Fibroblast of villous mesenchyme (primary cell): ENCODE measurements at regions not wholly inside any gene's neighbourhood (a gene's known extent, or its start where the extent isn't known, plus 50 kb on each side); places are given as distances from the start of the nearest gene placed in this dataset.

ENCODE experiments used
- DNase-seq: peaks from one replicate; pipeline ENCODE4 v3.0.0-alpha.2; 2010; ENCODE audit warnings: low read depth
- H3K4me3 ChIP-seq: 2 replicates; pipeline ENCODE4 v1.5.1; 2011; ENCODE audit warnings: low read depth, mild to moderate bottlenecking, low read length
- TF ChIP-seq, protein P1 (sequence below): IDR thresholded peaks from 2 replicates; pipeline ENCODE4 v1.5.1; 2012; ENCODE audit warnings: low read depth, mild to moderate bottlenecking, low read length; ENCODE audit not compliant: insufficient read depth

GRCh38 chr9:84445737-84446136, 105.2 kb upstream of the SLC28A3 start:
- DNase-seq: no peak
- H3K4me3 ChIP-seq: no peak overlapping the region
- TF ChIP-seq, protein P1, sequence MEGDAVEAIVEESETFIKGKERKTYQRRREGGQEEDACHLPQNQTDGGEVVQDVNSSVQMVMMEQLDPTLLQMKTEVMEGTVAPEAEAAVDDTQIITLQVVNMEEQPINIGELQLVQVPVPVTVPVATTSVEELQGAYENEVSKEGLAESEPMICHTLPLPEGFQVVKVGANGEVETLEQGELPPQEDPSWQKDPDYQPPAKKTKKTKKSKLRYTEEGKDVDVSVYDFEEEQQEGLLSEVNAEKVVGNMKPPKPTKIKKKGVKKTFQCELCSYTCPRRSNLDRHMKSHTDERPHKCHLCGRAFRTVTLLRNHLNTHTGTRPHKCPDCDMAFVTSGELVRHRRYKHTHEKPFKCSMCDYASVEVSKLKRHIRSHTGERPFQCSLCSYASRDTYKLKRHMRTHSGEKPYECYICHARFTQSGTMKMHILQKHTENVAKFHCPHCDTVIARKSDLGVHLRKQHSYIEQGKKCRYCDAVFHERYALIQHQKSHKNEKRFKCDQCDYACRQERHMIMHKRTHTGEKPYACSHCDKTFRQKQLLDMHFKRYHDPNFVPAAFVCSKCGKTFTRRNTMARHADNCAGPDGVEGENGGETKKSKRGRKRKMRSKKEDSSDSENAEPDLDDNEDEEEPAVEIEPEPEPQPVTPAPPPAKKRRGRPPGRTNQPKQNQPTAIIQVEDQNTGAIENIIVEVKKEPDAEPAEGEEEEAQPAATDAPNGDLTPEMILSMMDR: no peak

DNA sequence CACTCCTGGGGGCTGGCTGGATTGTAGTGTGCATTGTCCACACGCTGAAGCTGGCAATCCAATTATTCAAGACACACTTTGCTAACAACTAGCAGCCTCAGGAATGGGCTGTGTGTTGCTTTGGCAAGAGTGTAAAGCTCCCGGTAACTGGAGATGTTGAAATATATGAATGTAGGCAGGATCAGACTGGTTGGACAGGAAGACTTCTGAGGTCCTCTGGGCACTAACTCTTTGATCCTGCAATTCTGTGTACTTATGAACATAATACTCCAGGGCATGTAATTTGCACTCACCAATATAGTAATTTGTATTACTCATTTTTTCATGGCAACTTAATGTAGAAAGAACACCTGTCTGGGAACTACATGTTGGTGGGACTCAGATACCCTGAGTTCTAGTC, 106.7 kb upstream of the SLC28A3 start:
- no peak overlapping the region for H3K4me3 ChIP-seq
- TF ChIP-seq, protein P1: no peak
- DNase-seq: no peak

DNA sequence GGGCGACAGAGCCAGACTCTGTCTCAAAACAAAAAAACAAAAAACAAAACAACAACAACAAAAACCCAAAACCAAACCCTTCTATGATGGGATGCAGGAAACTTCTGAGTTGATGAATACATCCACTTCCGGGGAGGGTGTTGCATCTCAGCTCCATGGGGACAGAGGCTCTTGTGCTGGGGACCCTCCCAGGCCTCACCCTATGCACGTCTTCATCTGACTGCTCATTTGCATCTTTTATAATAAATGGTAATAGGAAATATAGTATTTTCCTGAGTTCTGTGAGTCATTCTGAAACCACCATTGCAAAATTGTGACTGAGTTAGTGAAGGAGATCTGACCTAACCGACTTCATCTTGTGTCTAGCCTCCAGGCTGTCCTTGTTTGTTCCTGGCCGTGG, 109.5 kb upstream of the SLC28A3 start:
- no peak for DNase-seq
- H3K4me3 ChIP-seq: no peak overlapping the region
- TF ChIP-seq, protein P1: no peak

GRCh38 chr9:84456527-84456926, 116.0 kb upstream of the SLC28A3 start:
- TF ChIP-seq, protein P1: no peak
- H3K4me3 ChIP-seq: no peak overlapping the region
- no peak for DNase-seq

GRCh38 chr9:84460695-84461094, 120.1 kb upstream of the SLC28A3 start:
- H3K4me3 ChIP-seq: no peak overlapping the region
- DNase-seq: no peak
- TF ChIP-seq, protein P1: no peak

GRCh38 chr9:84463272-84463671, 122.7 kb upstream of the SLC28A3 start:
- no peak overlapping the region for H3K4me3 ChIP-seq
- TF ChIP-seq, protein P1: no peak
- no peak for DNase-seq

GRCh38 chr9:84466580-84467285, 126.2 kb upstream of the SLC28A3 start:
- TF ChIP-seq, protein P1: no peak
- H3K4me3 ChIP-seq: no peak overlapping the region
- DNase-seq: no peak
